ENCODE measurements at regions not wholly inside any gene's neighbourhood (a gene's known extent, or its start where the extent isn't known, plus 50 kb on each side); places are given as distances from the start of the nearest gene placed in this dataset.
"Not testable (repeated sequence)": the region's sequence is repeated elsewhere in the genome, so short reads cannot be mapped to it uniquely, and the experiment has no call there.

GRCh38 chr1:144042251-144042650 is 70.5 kb upstream of the FAM72C start:
- H3K27ac ChIP-seq (ENCODE audit: low read depth, low read length); CTCF ChIA-PET (ENCODE audit: partially characterized antibody); H4K8ac ChIP-seq (ENCODE audit: extremely low read depth, insufficient read depth, low read length); H3K36me3 ChIP-seq (ENCODE audit: control insufficient read depth in 2 of 4, insufficient read depth in 4 of 4, low read length in 3 of 4); H3K23me2 ChIP-seq (ENCODE audit: low read depth, low read length); H3K79me2 ChIP-seq (ENCODE audit: control insufficient read depth in 1 of 2, insufficient read depth in 2 of 2, low read length in 2 of 2); H3K9me3 ChIP-seq (ENCODE audit: insufficient read depth in 2 of 2, low read depth in 1 of 2, low read length in 1 of 2); H3K23ac ChIP-seq (ENCODE audit: insufficient read length); H2BK5ac ChIP-seq (ENCODE audit: low read depth, low read length); H2BK15ac ChIP-seq (ENCODE audit: low read length); H3K9ac ChIP-seq (replicated peaks in 1 of 4; ENCODE audit: extremely low read depth in 1 of 4, low read depth in 3 of 4, low read length in 3 of 4); POLR2A ChIA-PET (ENCODE audit: partially characterized antibody); FAIRE-seq; H3K56ac ChIP-seq (replicated peaks; ENCODE audit: insufficient read length, low read depth, low read length); H4K91ac ChIP-seq (replicated peaks; ENCODE audit: insufficient read length, low read length); H3K18ac ChIP-seq (ENCODE audit: extremely low read depth, low read length); H3K79me1 ChIP-seq (ENCODE audit: low read depth, low read length); H3K4ac ChIP-seq (replicated peaks; ENCODE audit: insufficient read length, low read depth, low read length); H2AFZ ChIP-seq (ENCODE audit: low read length); H3K4me3 ChIP-seq (ENCODE audit: extremely low read depth in 1 of 4, insufficient read depth in 2 of 4, low read depth in 3 of 4, low read length in 4 of 4); H2BK20ac ChIP-seq (ENCODE audit: low read length); H2BK12ac ChIP-seq (ENCODE audit: low read depth, low read length); DNase-seq (ENCODE audit: low read depth in 1 of 2, low spot score in 2 of 2); H3K27me3 ChIP-seq (replicated peaks in 1 of 4; ENCODE audit: control insufficient read depth in 3 of 4, extremely low read depth in 1 of 4, insufficient read depth in 3 of 4, low read length in 3 of 4); H4K5ac ChIP-seq (ENCODE audit: insufficient read length, low read depth, low read length); H3K4me1 ChIP-seq (replicated peaks in 1 of 4; ENCODE audit: control insufficient read depth in 3 of 4, insufficient read depth in 4 of 4, low read length in 3 of 4); H2AK5ac ChIP-seq (ENCODE audit: low read depth, low read length); H2BK120ac ChIP-seq (replicated peaks; ENCODE audit: low read depth, low read length); H3K14ac ChIP-seq (ENCODE audit: insufficient read length); H3K4me2 ChIP-seq (ENCODE audit: insufficient read depth in 1 of 2, low read depth in 2 of 2, low read length in 2 of 2); H4K20me1 ChIP-seq (replicated peaks in 1 of 2; ENCODE audit: control insufficient read depth in 1 of 2, insufficient read depth in 2 of 2, low read length in 2 of 2): not testable (repeated sequence)
- WGBS, 2 experiments (ENCODE audit: extremely low coverage in 1 of 2, insufficient coverage in 1 of 2, insufficient read length in 1 of 2, insufficient replicate concordance in 2 of 2, low coverage in 1 of 2, low lambda C conversion rate in 2 of 2, missing lambda C conversion rate in 1 of 2), result no CpG with 5 or more reads among the region's 1 CpG

GRCh38 chr1:144040293-144040692 is 68.5 kb upstream of the FAM72C start:
- H3K4ac ChIP-seq (replicated peaks; ENCODE audit: insufficient read length, low read depth, low read length); H3K27me3 ChIP-seq (replicated peaks in 1 of 4; ENCODE audit: control insufficient read depth in 3 of 4, extremely low read depth in 1 of 4, insufficient read depth in 3 of 4, low read length in 3 of 4); H3K9ac ChIP-seq (replicated peaks in 1 of 4; ENCODE audit: extremely low read depth in 1 of 4, low read depth in 3 of 4, low read length in 3 of 4); H3K36me3 ChIP-seq (ENCODE audit: control insufficient read depth in 2 of 4, insufficient read depth in 4 of 4, low read length in 3 of 4); H2BK120ac ChIP-seq (replicated peaks; ENCODE audit: low read depth, low read length); H4K91ac ChIP-seq (replicated peaks; ENCODE audit: insufficient read length, low read length); H3K23ac ChIP-seq (ENCODE audit: insufficient read length); H3K9me3 ChIP-seq (ENCODE audit: insufficient read depth in 2 of 2, low read depth in 1 of 2, low read length in 1 of 2); H2BK5ac ChIP-seq (ENCODE audit: low read depth, low read length); H2BK12ac ChIP-seq (ENCODE audit: low read depth, low read length); H3K79me2 ChIP-seq (ENCODE audit: control insufficient read depth in 1 of 2, insufficient read depth in 2 of 2, low read length in 2 of 2); H3K18ac ChIP-seq (ENCODE audit: extremely low read depth, low read length); H2BK20ac ChIP-seq (ENCODE audit: low read length); H2AK5ac ChIP-seq (ENCODE audit: low read depth, low read length); DNase-seq (ENCODE audit: low read depth in 1 of 2, low spot score in 2 of 2); H2AFZ ChIP-seq (ENCODE audit: low read length); H3K4me1 ChIP-seq (replicated peaks in 1 of 4; ENCODE audit: control insufficient read depth in 3 of 4, insufficient read depth in 4 of 4, low read length in 3 of 4); FAIRE-seq; H3K14ac ChIP-seq (ENCODE audit: insufficient read length); POLR2A ChIA-PET (ENCODE audit: partially characterized antibody); H3K23me2 ChIP-seq (ENCODE audit: low read depth, low read length); H3K4me3 ChIP-seq (ENCODE audit: extremely low read depth in 1 of 4, insufficient read depth in 2 of 4, low read depth in 3 of 4, low read length in 4 of 4); H4K20me1 ChIP-seq (replicated peaks in 1 of 2; ENCODE audit: control insufficient read depth in 1 of 2, insufficient read depth in 2 of 2, low read length in 2 of 2); H4K5ac ChIP-seq (ENCODE audit: insufficient read length, low read depth, low read length); H4K8ac ChIP-seq (ENCODE audit: extremely low read depth, insufficient read depth, low read length); H3K4me2 ChIP-seq (ENCODE audit: insufficient read depth in 1 of 2, low read depth in 2 of 2, low read length in 2 of 2); H2BK15ac ChIP-seq (ENCODE audit: low read length); H3K56ac ChIP-seq (replicated peaks; ENCODE audit: insufficient read length, low read depth, low read length); H3K79me1 ChIP-seq (ENCODE audit: low read depth, low read length); CTCF ChIA-PET (ENCODE audit: partially characterized antibody); H3K27ac ChIP-seq (ENCODE audit: low read depth, low read length): not testable (repeated sequence)
- no CpG with 5 or more reads among the region's 3 CpGs for WGBS, 2 experiments (ENCODE audit: extremely low coverage in 1 of 2, insufficient coverage in 1 of 2, insufficient read length in 1 of 2, insufficient replicate concordance in 2 of 2, low coverage in 1 of 2, low lambda C conversion rate in 2 of 2, missing lambda C conversion rate in 1 of 2)
